CD4-positive, alpha-beta memory T cell (primary cell): ENCODE measurements at regions not wholly inside any gene's neighbourhood (a gene's known extent, or its start where the extent isn't known, plus 50 kb on each side); places are given as distances from the start of the nearest gene placed in this dataset.
"Not testable (repeated sequence)": the region's sequence is repeated elsewhere in the genome, so short reads cannot be mapped to it uniquely, and the experiment has no call there.

ENCODE experiments used
- CTCF ChIA-PET: fragments of 350-600 bp; sonication (Branson Sonifier 250); formaldehyde crosslinking; loops from one replicate; lab custom pipeline; 2021; ENCODE audit warnings: inconsistent platforms; ENCODE audit not compliant: partially characterized antibody; lab: Charles Lee
- POLR2A ChIA-PET: fragments of 350-600 bp; sonication (Branson Sonifier 250); formaldehyde crosslinking; loops from one replicate; lab custom pipeline; 2021; ENCODE audit not compliant: partially characterized antibody; lab: Charles Lee
- DNase-seq, 5 donors: peaks; one replicate each; pipeline versions ENCODE4 v3.0.0 to v3.0.0-alpha.2; 2020 to 2022; ENCODE audit warnings: mixed read lengths in 1 of 5
- H3K27ac ChIP-seq: one replicate; pipeline ENCODE4 v1.7.0; 2013; ENCODE audit warnings: low read depth, low read length
- H3K27me3 ChIP-seq: 2 replicates; pipeline ENCODE4 v1.7.0; 2013; ENCODE audit warnings: mild to moderate bottlenecking, low read length, moderate library complexity; ENCODE audit not compliant: insufficient read depth
- H3K36me3 ChIP-seq: 2 replicates; pipeline ENCODE4 v1.7.0; 2013; ENCODE audit warnings: mild to moderate bottlenecking, low read length, moderate library complexity; ENCODE audit not compliant: insufficient read depth
- H3K4me1 ChIP-seq: 2 replicates; pipeline ENCODE4 v1.7.0; 2013; ENCODE audit warnings: mild to moderate bottlenecking, low read length, moderate library complexity; ENCODE audit not compliant: insufficient read depth
- H3K4me3 ChIP-seq, 2 donors: one replicate each; pipeline ENCODE4 v1.7.0; 2013; ENCODE audit warnings: low read length in 2 of 2, mild to moderate bottlenecking in 1 of 2
- H3K9me3 ChIP-seq, 2 donors: one replicate each; pipeline ENCODE4 v1.7.0; 2013; ENCODE audit warnings: low read length in 2 of 2, control low read depth in 1 of 2; ENCODE audit not compliant: control insufficient read depth in 1 of 2
- H3K27ac Mint-ChIP-seq, 7 donors: one replicate each; pipeline ENCODE4 v1.8.0; 2020 to 2021; ENCODE audit warnings: mixed read lengths in 7 of 7, mild to moderate bottlenecking in 6 of 7, inconsistent platforms in 3 of 7, moderate library complexity in 3 of 7
- H3K27me3 Mint-ChIP-seq, 2 donors: one replicate each; pipeline ENCODE4 v1.8.0; 2020 to 2021; ENCODE audit warnings: mixed read lengths in 2 of 2
- H3K36me3 Mint-ChIP-seq, 2 donors: one replicate each; pipeline ENCODE4 v1.8.0; 2020 to 2021; ENCODE audit warnings: mixed read lengths in 2 of 2, inconsistent platforms in 1 of 2, mild to moderate bottlenecking in 1 of 2
- H3K4me1 Mint-ChIP-seq, 4 donors: one replicate each; pipeline ENCODE4 v1.8.0; 2020 to 2021; ENCODE audit warnings: mixed read lengths in 4 of 4, mild to moderate bottlenecking in 1 of 4
- H3K4me3 Mint-ChIP-seq, 8 donors: one replicate each; pipeline ENCODE4 v1.8.0; 2020 to 2021; ENCODE audit warnings: mixed read lengths in 8 of 8, mild to moderate bottlenecking in 7 of 8, moderate library complexity in 6 of 8, inconsistent platforms in 3 of 8
- H3K9me3 Mint-ChIP-seq, 8 donors: one replicate each; pipeline ENCODE4 v1.8.0; 2020 to 2021; ENCODE audit warnings: mixed read lengths in 8 of 8, mild to moderate bottlenecking in 5 of 8, inconsistent platforms in 3 of 8, moderate library complexity in 1 of 8
- intact Hi-C: fragments of 100-400 bp; cut with micrococcal nuclease; formaldehyde crosslinking; loops from one replicate; pipeline ENCODE4 v1.15.1; 2023

GRCh38 chr7:125065546-125065945, 135.9 kb upstream of the POT1 start:
- Histone ChIP-seq H3K36me3 (no peaks in the 10 kb centered on the region), H3K27me3 (no peaks in the 10 kb centered on the region), H3K4me3 (no peak overlapping the region), H3K27ac (no peak overlapping the region), H3K9me3 (no peaks in the 10 kb centered on the region), H3K4me1 (no peaks in the 10 kb centered on the region)
- H3K4me3 Mint-ChIP-seq, result no peak overlapping the region
- no peak for DNase-seq
- ChIA-PET CTCF (no interaction called here), POLR2A (no interaction called here)
- H3K36me3 Mint-ChIP-seq, result no peaks in the 10 kb centered on the region
- no peak overlapping the region for H3K27ac Mint-ChIP-seq
- H3K4me1 Mint-ChIP-seq, result no peaks in the 10 kb centered on the region
- intact Hi-C loops, result no loop called here
- H3K9me3 Mint-ChIP-seq, result peaks cover 0 to 3% (median under 1%) of the 10 kb centered on the region in 8 donors
- no peaks in the 10 kb centered on the region for H3K27me3 Mint-ChIP-seq

- H3K27me3 ChIP-seq, result no peaks in the 10 kb centered on the region
- CTCF ChIA-PET, result no interaction called here
- Mint-ChIP-seq H3K27me3 (no peaks in the 10 kb centered on the region), H3K9me3 (peaks cover 0 to 2% (median 0%) of the 10 kb centered on the region in 8 donors), H3K4me1 (no peaks in the 10 kb centered on the region), H3K36me3 (no peaks in the 10 kb centered on the region), H3K27ac (no peak overlapping the region), H3K4me3 (no peak overlapping the region)
- POLR2A ChIA-PET, result no interaction called here
- H3K9me3 ChIP-seq, result no peaks in the 10 kb centered on the region
- no peak for DNase-seq
- no peak overlapping the region for H3K4me3 ChIP-seq
- no peaks in the 10 kb centered on the region for H3K36me3 ChIP-seq
- no peaks in the 10 kb centered on the region for H3K4me1 ChIP-seq
- intact Hi-C loops, result no loop called here
- H3K27ac ChIP-seq, result no peak overlapping the region
These were observed 135.4 kb upstream of the POT1 start for GRCh38 chr7:125065001-125065400.

DNA sequence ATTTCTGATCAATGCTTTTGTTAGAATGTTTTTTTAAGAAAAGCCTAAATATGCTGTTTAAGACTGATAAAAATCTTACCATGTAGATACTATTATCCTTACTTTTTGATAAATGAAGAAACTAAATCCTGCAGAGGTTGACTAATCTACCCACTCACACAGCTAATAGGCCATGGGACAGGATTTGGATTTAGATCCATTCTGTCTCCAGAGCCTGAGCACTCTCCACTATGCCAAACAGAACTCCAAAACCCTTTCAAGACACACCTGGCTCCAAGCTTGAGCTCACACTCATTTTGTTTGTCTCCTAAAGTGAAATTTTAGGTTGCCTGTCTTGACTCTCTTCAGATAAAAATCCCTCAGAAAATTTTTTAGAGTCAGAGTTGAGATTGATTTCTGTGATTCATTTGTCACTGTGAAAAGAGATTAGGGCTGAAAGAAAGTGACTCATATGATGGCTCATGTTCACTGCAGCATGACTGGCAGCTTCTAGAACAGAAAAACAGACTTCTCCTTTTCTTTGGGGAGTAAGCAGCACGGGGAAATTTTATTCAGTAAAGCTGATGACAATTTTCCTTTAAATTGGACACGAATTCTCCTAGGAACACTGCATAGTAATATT, 132.3 kb upstream of the POT1 start:
- no peaks in the 10 kb centered on the region for H3K4me1 Mint-ChIP-seq
- Histone ChIP-seq H3K4me3 (no peak overlapping the region), H3K4me1 (no peaks in the 10 kb centered on the region), H3K36me3 (no peaks in the 10 kb centered on the region), H3K27ac (no peak overlapping the region), H3K9me3 (no peaks in the 10 kb centered on the region), H3K27me3 (no peaks in the 10 kb centered on the region)
- intact Hi-C loops, result no loop called here
- POLR2A ChIA-PET, result no interaction called here
- CTCF ChIA-PET, result no interaction called here
- no peak overlapping the region for H3K27ac Mint-ChIP-seq
- H3K9me3 Mint-ChIP-seq, result peaks cover 0 to 2% (median 0%) of the 10 kb centered on the region in 8 donors
- H3K27me3 Mint-ChIP-seq, result no peaks in the 10 kb centered on the region
- no peaks in the 10 kb centered on the region for H3K36me3 Mint-ChIP-seq
- DNase-seq, result no peak
- H3K4me3 Mint-ChIP-seq, result no peak overlapping the region

DNA sequence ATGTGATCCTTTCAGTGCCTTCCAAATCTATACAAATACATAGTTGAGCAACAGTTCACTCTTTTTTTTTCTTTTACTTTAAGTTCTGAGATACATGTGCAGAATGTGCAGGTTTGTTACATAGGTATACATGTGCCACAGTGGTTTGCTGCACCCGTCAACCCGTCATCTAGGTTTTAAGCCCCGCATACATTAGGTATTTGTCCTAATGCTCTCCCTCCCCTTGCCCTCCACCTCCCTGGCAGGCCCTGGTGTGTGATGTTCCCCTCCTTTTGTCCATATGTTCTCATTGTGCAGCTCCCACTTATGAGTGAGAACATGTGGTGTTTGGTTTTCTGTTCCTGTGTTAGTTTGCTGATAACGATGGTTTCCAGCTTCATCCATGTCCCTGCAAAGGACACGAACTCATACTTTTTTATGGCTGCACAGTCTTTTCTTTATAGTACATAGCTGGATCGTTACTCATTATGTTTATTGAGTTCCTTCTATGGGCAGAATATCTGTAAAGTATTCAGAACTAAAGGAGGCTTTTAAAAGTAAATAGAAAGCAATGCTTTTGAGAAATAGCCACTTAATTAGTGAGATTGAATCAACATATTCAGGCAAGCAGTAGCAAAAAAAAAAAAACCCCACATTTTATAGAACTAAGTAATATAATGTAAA, 131.6 kb upstream of the POT1 start:
- H3K4me1 ChIP-seq, H3K4me3 Mint-ChIP-seq, H3K9me3 Mint-ChIP-seq, DNase-seq, H3K27ac Mint-ChIP-seq, H3K9me3 ChIP-seq, CTCF ChIA-PET, H3K27me3 ChIP-seq, H3K36me3 Mint-ChIP-seq, H3K36me3 ChIP-seq, intact Hi-C loops, POLR2A ChIA-PET, H3K27me3 Mint-ChIP-seq, H3K27ac ChIP-seq, H3K4me1 Mint-ChIP-seq, H3K4me3 ChIP-seq: not testable (repeated sequence)

- ChIA-PET CTCF (no interaction called here), POLR2A (no interaction called here)
- Mint-ChIP-seq H3K4me3 (no peak overlapping the region), H3K9me3 (peaks cover 0 to 2% (median 0%) of the 10 kb centered on the region in 8 donors), H3K4me1 (no peaks in the 10 kb centered on the region), H3K36me3 (no peaks in the 10 kb centered on the region), H3K27me3 (no peaks in the 10 kb centered on the region), H3K27ac (no peak overlapping the region)
- no peak for DNase-seq
- H3K4me3 ChIP-seq, result no peak overlapping the region
- intact Hi-C loops, result no loop called here
- no peaks in the 10 kb centered on the region for H3K27me3 ChIP-seq
- H3K9me3 ChIP-seq, result no peaks in the 10 kb centered on the region
- H3K4me1 ChIP-seq, result no peaks in the 10 kb centered on the region
- no peak overlapping the region for H3K27ac ChIP-seq
- H3K36me3 ChIP-seq, result no peaks in the 10 kb centered on the region
These were observed 130.3 kb upstream of the POT1 start for GRCh38 chr7:125059861-125060456.

DNA sequence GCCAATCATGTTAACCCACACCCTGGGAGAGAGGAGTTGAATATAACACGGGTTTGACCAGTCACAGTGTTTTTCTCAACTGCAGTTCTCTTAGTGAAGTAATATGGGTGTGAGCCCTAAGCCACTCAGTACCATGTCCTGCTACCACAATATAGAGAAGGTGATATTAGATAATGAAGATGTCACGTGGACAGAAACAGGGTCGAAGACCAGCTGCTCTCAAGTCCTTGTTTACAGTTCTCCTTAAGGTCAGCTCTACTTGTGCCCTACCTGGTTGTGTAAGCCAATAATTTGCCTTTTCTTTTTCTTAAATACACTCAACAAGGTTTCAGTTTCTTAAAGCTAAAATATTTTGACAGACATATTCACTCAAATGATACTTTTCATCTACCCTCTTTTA, 128.3 kb upstream of the POT1 start:
- intact Hi-C loops, result no loop called here
- H3K36me3 ChIP-seq, result no peaks in the 10 kb centered on the region
- H3K9me3 ChIP-seq, result no peaks in the 10 kb centered on the region
- no peaks in the 10 kb centered on the region for H3K4me1 ChIP-seq
- ChIA-PET POLR2A (no interaction called here), CTCF (no interaction called here)
- H3K27me3 ChIP-seq, result no peaks in the 10 kb centered on the region
- no peaks in the 10 kb centered on the region for H3K36me3 Mint-ChIP-seq
- no peak overlapping the region for H3K27ac ChIP-seq
- DNase-seq, result no peak
- H3K27ac Mint-ChIP-seq, result no peak overlapping the region
- no peak overlapping the region for H3K4me3 ChIP-seq
- no peaks in the 10 kb centered on the region for H3K27me3 Mint-ChIP-seq
- no peak overlapping the region for H3K4me3 Mint-ChIP-seq
- no peaks in the 10 kb centered on the region for H3K9me3 Mint-ChIP-seq
- H3K4me1 Mint-ChIP-seq, result no peaks in the 10 kb centered on the region

GRCh38 chr7:125055376-125055775, 125.8 kb upstream of the POT1 start:
- Histone ChIP-seq H3K36me3 (no peaks in the 10 kb centered on the region), H3K4me3 (no peak overlapping the region), H3K9me3 (no peaks in the 10 kb centered on the region), H3K27me3 (no peaks in the 10 kb centered on the region), H3K4me1 (no peaks in the 10 kb centered on the region), H3K27ac (no peak overlapping the region)
- no peak for DNase-seq
- ChIA-PET CTCF (no interaction called here), POLR2A (no interaction called here)
- no peaks in the 10 kb centered on the region for H3K36me3 Mint-ChIP-seq
- intact Hi-C loops, result no loop called here
- no peaks in the 10 kb centered on the region for H3K4me1 Mint-ChIP-seq
- H3K27me3 Mint-ChIP-seq, result no peaks in the 10 kb centered on the region
- no peak overlapping the region for H3K4me3 Mint-ChIP-seq
- no peak overlapping the region for H3K27ac Mint-ChIP-seq
- H3K9me3 Mint-ChIP-seq, result peaks cover 0 to 3% (median 0%) of the 10 kb centered on the region in 8 donors
